WTC11 (cell line): ENCODE measurements at regions not wholly inside any gene's neighbourhood (a gene's known extent, or its start where the extent isn't known, plus 50 kb on each side); places are given as distances from the start of the nearest gene placed in this dataset.

Experiments used
- ATAC-seq: fragments of 200-7000 bp; cut with Tn5 transposase; 2 replicates; pipeline ENCODE4 v1.10.0; 2021; ENCODE audit warnings: mild to moderate bottlenecking, moderate library complexity
- CTCF ChIA-PET: fragments of 300-600 bp; sonication (Branson Sonifier 250); formaldehyde crosslinking; loops from one replicate; lab custom pipeline; 2021; ENCODE audit warnings: antibody characterized with exemption; lab: Charles Lee
- POLR2A ChIA-PET: fragments of 350-600 bp; sonication (Branson Sonifier 250); formaldehyde crosslinking; loops from one replicate; lab custom pipeline; 2021; ENCODE audit warnings: antibody characterized with exemption; lab: Charles Lee
- DNase-seq: peaks from one replicate; pipeline ENCODE4 v3.0.0; 2021; ENCODE audit warnings: low spot score
- H3K27ac Mint-ChIP-seq: 2 replicates; pipeline ENCODE4 v1.8.0; 2021; ENCODE audit warnings: mixed read lengths
- H3K27me3 Mint-ChIP-seq: 2 replicates; pipeline ENCODE4 v1.8.0; 2021; ENCODE audit warnings: low read depth, mild to moderate bottlenecking, moderate library complexity, mixed read lengths
- H3K36me3 Mint-ChIP-seq: 2 replicates; pipeline ENCODE4 v1.8.0; 2021; ENCODE audit warnings: mixed read lengths
- H3K4me1 Mint-ChIP-seq: 2 replicates; pipeline ENCODE4 v1.8.0; 2022; ENCODE audit warnings: mixed read lengths
- H3K4me3 Mint-ChIP-seq: 2 replicates; pipeline ENCODE4 v1.8.0; 2021; ENCODE audit warnings: mild to moderate bottlenecking, moderate library complexity, mixed read lengths
- H3K9me3 Mint-ChIP-seq: 2 replicates; pipeline ENCODE4 v1.8.0; 2021; ENCODE audit warnings: mixed read lengths
- CBFB ChIP-seq: sonication (generic); formaldehyde crosslinking; IDR thresholded peaks from 2 replicates; pipeline ENCODE4 v1.8.1; 2022; ENCODE audit warnings: mild to moderate bottlenecking, low read depth, missing genetic modification reagents
- CREB1 ChIP-seq: sonication (generic); formaldehyde crosslinking; IDR thresholded peaks from 2 replicates; pipeline ENCODE4 v1.8.0; 2023; ENCODE audit warnings: mild to moderate bottlenecking, missing genetic modification reagents
- CTCF ChIP-seq: fragments of 200-600 bp; IDR thresholded peaks from 2 replicates; pipeline ENCODE4 v1.8.0; 2022; ENCODE audit warnings: antibody characterized with exemption
- ELF4 ChIP-seq: sonication (generic); formaldehyde crosslinking; IDR thresholded peaks from 2 replicates; pipeline ENCODE4 v1.8.1; 2022; ENCODE audit warnings: low read depth, mild to moderate bottlenecking, moderate library complexity, missing genetic modification reagents
- MAX ChIP-seq: sonication (generic); formaldehyde crosslinking; IDR thresholded peaks from 2 replicates; pipeline ENCODE4 v1.8.0; 2022; ENCODE audit warnings: mild to moderate bottlenecking, missing genetic modification reagents
- MYBL2 ChIP-seq: sonication (generic); formaldehyde crosslinking; IDR thresholded peaks from 2 replicates; pipeline ENCODE4 v1.8.1; 2023; ENCODE audit warnings: mild to moderate bottlenecking, moderate library complexity, missing genetic modification reagents
- SOX15 ChIP-seq: fragments of 250-450 bp; sonication (Bioruptor Pico); IDR thresholded peaks from 2 replicates; pipeline ENCODE4 v1.9.0; 2021; ENCODE audit warnings: mild to moderate bottlenecking
- ZNF416 ChIP-seq: fragments of 250-450 bp; sonication (Bioruptor Pico); IDR thresholded peaks from 2 replicates; pipeline ENCODE4 v1.9.0; 2021; ENCODE audit warnings: mild to moderate bottlenecking, inconsistent platforms
- TF ChIP-seq, protein P1 (sequence below): sonication (generic); formaldehyde crosslinking; IDR thresholded peaks from 2 replicates; pipeline ENCODE4 v1.8.0; 2023; ENCODE audit warnings: missing genetic modification reagents
- TF ChIP-seq, protein P2 (sequence below): sonication (generic); formaldehyde crosslinking; IDR thresholded peaks from 2 replicates; pipeline ENCODE4 v1.8.0; 2023; ENCODE audit warnings: mild to moderate bottlenecking, missing genetic modification reagents
- TF ChIP-seq, protein P3 (sequence below): sonication (generic); formaldehyde crosslinking; IDR thresholded peaks from 2 replicates; pipeline ENCODE4 v1.8.1; 2023; ENCODE audit warnings: mild to moderate bottlenecking, missing genetic modification reagents
- TF ChIP-seq, protein P4 (sequence below): fragments of 250-450 bp; sonication (Bioruptor Pico); IDR thresholded peaks from 2 replicates; pipeline ENCODE4 v1.9.0; 2021; ENCODE audit warnings: moderate library complexity, mild to moderate bottlenecking, inconsistent platforms, borderline replicate concordance
- TF ChIP-seq, protein P5 (sequence below): sonication (generic); formaldehyde crosslinking; IDR thresholded peaks from 2 replicates; pipeline ENCODE4 v1.8.1; 2023; ENCODE audit warnings: mild to moderate bottlenecking, missing genetic modification reagents, moderate library complexity
- TF ChIP-seq, protein P6 (sequence below): sonication (generic); formaldehyde crosslinking; IDR thresholded peaks from 2 replicates; pipeline ENCODE4 v1.8.0; 2022; ENCODE audit warnings: mild to moderate bottlenecking, missing genetic modification reagents

GRCh38 chr16:49027420-49027819, 254.2 kb downstream of the CBLN1 start (continued):
- TF ChIP-seq, protein P1, sequence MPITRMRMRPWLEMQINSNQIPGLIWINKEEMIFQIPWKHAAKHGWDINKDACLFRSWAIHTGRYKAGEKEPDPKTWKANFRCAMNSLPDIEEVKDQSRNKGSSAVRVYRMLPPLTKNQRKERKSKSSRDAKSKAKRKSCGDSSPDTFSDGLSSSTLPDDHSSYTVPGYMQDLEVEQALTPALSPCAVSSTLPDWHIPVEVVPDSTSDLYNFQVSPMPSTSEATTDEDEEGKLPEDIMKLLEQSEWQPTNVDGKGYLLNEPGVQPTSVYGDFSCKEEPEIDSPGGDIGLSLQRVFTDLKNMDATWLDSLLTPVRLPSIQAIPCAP: no peak
- TF ChIP-seq, protein P2, sequence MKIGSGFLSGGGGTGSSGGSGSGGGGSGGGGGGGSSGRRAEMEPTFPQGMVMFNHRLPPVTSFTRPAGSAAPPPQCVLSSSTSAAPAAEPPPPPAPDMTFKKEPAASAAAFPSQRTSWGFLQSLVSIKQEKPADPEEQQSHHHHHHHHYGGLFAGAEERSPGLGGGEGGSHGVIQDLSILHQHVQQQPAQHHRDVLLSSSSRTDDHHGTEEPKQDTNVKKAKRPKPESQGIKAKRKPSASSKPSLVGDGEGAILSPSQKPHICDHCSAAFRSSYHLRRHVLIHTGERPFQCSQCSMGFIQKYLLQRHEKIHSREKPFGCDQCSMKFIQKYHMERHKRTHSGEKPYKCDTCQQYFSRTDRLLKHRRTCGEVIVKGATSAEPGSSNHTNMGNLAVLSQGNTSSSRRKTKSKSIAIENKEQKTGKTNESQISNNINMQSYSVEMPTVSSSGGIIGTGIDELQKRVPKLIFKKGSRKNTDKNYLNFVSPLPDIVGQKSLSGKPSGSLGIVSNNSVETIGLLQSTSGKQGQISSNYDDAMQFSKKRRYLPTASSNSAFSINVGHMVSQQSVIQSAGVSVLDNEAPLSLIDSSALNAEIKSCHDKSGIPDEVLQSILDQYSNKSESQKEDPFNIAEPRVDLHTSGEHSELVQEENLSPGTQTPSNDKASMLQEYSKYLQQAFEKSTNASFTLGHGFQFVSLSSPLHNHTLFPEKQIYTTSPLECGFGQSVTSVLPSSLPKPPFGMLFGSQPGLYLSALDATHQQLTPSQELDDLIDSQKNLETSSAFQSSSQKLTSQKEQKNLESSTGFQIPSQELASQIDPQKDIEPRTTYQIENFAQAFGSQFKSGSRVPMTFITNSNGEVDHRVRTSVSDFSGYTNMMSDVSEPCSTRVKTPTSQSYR (CRISPR knock-in tag): no peak
- no peak for TF ChIP-seq MAX (CRISPR knock-in tag)
- TF ChIP-seq, protein P3, sequence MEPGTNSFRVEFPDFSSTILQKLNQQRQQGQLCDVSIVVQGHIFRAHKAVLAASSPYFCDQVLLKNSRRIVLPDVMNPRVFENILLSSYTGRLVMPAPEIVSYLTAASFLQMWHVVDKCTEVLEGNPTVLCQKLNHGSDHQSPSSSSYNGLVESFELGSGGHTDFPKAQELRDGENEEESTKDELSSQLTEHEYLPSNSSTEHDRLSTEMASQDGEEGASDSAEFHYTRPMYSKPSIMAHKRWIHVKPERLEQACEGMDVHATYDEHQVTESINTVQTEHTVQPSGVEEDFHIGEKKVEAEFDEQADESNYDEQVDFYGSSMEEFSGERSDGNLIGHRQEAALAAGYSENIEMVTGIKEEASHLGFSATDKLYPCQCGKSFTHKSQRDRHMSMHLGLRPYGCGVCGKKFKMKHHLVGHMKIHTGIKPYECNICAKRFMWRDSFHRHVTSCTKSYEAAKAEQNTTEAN (CRISPR knock-in tag): no peak
- TF ChIP-seq, all 79 proteins: peak for 0

- Mint-ChIP-seq H3K36me3 (peaks cover 5% of the 10 kb centered on the region; the same call in 1 of the 2 replicates), H3K27me3 (peaks cover 18% of the 10 kb centered on the region), H3K4me3 (no peak overlapping the region), H3K9me3 (peaks cover 17% of the 10 kb centered on the region), H3K4me1 (peaks cover 49% of the 10 kb centered on the region), H3K27ac (no peak overlapping the region)
- POLR2A ChIA-PET: no interaction called here
- ATAC-seq: no peak
- CTCF ChIA-PET: no interaction called here
- DNase-seq: no peak
- no peak for TF ChIP-seq CBFB
- TF ChIP-seq CTCF: no peak
- no peak for TF ChIP-seq ZNF416
- no peak for TF ChIP-seq ELF4 (CRISPR knock-in tag)
- TF ChIP-seq CREB1: no peak
- TF ChIP-seq, all 79 proteins: peak for 0
These were observed 255.0 kb downstream of the CBLN1 start for GRCh38 chr16:49026566-49027181.

- POLR2A ChIA-PET: no interaction called here
- Mint-ChIP-seq H3K27ac (no peak overlapping the region), H3K4me1 (peaks cover 67% of the 10 kb centered on the region), H3K9me3 (peaks cover 10% of the 10 kb centered on the region), H3K4me3 (no peak overlapping the region), H3K36me3 (peaks cover 2% of the 10 kb centered on the region; the same call in 1 of the 2 replicates), H3K27me3 (peaks cover 10% of the 10 kb centered on the region)
- DNase-seq (no peak), ATAC-seq (no peak)
- CTCF ChIA-PET: no interaction called here
- TF ChIP-seq MYBL2 (CRISPR knock-in tag): no peak
- TF ChIP-seq, protein P4, sequence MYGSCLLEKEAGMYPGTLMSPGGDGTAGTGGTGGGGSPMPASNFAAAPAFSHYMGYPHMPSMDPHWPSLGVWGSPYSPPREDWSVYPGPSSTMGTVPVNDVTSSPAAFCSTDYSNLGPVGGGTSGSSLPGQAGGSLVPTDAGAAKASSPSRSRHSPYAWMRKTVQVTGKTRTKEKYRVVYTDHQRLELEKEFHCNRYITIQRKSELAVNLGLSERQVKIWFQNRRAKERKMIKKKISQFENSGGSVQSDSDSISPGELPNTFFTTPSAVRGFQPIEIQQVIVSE (CRISPR knock-in tag): no peak
- TF ChIP-seq SOX15 (CRISPR knock-in tag): no peak
- TF ChIP-seq, protein P3 (CRISPR knock-in tag): no peak
- TF ChIP-seq, protein P5, sequence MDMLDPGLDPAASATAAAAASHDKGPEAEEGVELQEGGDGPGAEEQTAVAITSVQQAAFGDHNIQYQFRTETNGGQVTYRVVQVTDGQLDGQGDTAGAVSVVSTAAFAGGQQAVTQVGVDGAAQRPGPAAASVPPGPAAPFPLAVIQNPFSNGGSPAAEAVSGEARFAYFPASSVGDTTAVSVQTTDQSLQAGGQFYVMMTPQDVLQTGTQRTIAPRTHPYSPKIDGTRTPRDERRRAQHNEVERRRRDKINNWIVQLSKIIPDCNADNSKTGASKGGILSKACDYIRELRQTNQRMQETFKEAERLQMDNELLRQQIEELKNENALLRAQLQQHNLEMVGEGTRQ (CRISPR knock-in tag): no peak
- TF ChIP-seq, protein P6, sequence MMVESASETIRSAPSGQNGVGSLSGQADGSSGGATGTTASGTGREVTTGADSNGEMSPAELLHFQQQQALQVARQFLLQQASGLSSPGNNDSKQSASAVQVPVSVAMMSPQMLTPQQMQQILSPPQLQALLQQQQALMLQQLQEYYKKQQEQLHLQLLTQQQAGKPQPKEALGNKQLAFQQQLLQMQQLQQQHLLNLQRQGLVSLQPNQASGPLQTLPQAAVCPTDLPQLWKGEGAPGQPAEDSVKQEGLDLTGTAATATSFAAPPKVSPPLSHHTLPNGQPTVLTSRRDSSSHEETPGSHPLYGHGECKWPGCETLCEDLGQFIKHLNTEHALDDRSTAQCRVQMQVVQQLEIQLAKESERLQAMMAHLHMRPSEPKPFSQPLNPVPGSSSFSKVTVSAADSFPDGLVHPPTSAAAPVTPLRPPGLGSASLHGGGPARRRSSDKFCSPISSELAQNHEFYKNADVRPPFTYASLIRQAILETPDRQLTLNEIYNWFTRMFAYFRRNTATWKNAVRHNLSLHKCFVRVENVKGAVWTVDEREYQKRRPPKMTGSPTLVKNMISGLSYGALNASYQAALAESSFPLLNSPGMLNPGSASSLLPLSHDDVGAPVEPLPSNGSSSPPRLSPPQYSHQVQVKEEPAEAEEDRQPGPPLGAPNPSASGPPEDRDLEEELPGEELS (CRISPR knock-in tag): no peak
- TF ChIP-seq, all 79 proteins: peak for 0
These were observed 256.7 kb downstream of the CBLN1 start for GRCh38 chr16:49024896-49025295.
